ENCODE measurements at regions not wholly inside any gene's neighbourhood (a gene's known extent, or its start where the extent isn't known, plus 50 kb on each side); places are given as distances from the start of the nearest gene placed in this dataset.

DNA sequence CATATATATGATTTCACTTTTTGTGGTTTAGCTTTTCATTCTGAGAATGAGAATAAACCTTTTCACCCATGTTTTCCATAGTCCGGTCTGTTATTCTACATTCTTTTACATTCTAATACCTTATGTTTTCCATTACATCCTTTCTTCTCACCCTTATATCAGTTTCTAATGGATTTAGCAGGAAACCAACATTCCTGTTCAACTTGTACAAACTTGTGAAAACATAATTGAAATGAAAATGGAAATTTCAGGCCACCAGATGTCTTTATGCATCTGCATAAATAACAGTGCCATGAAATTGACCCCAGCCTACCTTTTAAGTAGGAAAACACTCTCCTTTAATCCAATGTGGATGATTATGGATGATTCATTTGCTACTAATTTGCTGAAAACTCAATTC, 494.8 kb upstream of the ZFP42 start:
- Histone ChIP-seq H4K8ac (ENCODE audit: extremely low read depth, insufficient read depth, low read length) (no peak overlapping the region), H3K27me3 (replicated peaks in 1 of 4; ENCODE audit: control insufficient read depth in 3 of 4, extremely low read depth in 1 of 4, insufficient read depth in 3 of 4, low read length in 3 of 4) (no peaks in the 10 kb centered on the region), H3K79me2 (ENCODE audit: control insufficient read depth in 1 of 2, insufficient read depth in 2 of 2, low read length in 2 of 2) (no peaks in the 10 kb centered on the region), H4K5ac (ENCODE audit: insufficient read length, low read depth, low read length) (no peak overlapping the region), H3K4me2 (ENCODE audit: insufficient read depth in 1 of 2, low read depth in 2 of 2, low read length in 2 of 2) (no peak overlapping the region), H3K27ac (ENCODE audit: low read depth, low read length) (no peak overlapping the region), H3K23ac (ENCODE audit: insufficient read length) (no peak overlapping the region), H2BK12ac (ENCODE audit: low read depth, low read length) (no peak overlapping the region), H3K79me1 (ENCODE audit: low read depth, low read length) (no peaks in the 10 kb centered on the region), H3K14ac (ENCODE audit: insufficient read length) (no peak overlapping the region), H3K56ac (replicated peaks; ENCODE audit: insufficient read length, low read depth, low read length) (no peak overlapping the region), H2BK120ac (replicated peaks; ENCODE audit: low read depth, low read length) (no peak overlapping the region), H3K4me3 (ENCODE audit: extremely low read depth in 1 of 4, insufficient read depth in 2 of 4, low read depth in 3 of 4, low read length in 4 of 4) (no peak overlapping the region), H2BK15ac (ENCODE audit: low read length) (no peak overlapping the region), H3K23me2 (ENCODE audit: low read depth, low read length) (no peaks in the 10 kb centered on the region), H2AK5ac (ENCODE audit: low read depth, low read length) (no peak overlapping the region), H4K91ac (replicated peaks; ENCODE audit: insufficient read length, low read length) (no peak overlapping the region), H3K9ac (replicated peaks in 1 of 4; ENCODE audit: extremely low read depth in 1 of 4, low read depth in 3 of 4, low read length in 3 of 4) (no peak overlapping the region), H3K4me1 (replicated peaks in 1 of 4; ENCODE audit: control insufficient read depth in 3 of 4, insufficient read depth in 4 of 4, low read length in 3 of 4) (no peaks in the 10 kb centered on the region), H3K4ac (replicated peaks; ENCODE audit: insufficient read length, low read depth, low read length) (no peak overlapping the region), H3K9me3 (ENCODE audit: insufficient read depth in 2 of 2, low read depth in 1 of 2, low read length in 1 of 2) (peaks cover 0 to 7% of the 10 kb centered on the region in 2 experiments; a peak in 1 of 4 replicates), H3K18ac (ENCODE audit: extremely low read depth, low read length) (no peak overlapping the region), H3K36me3 (ENCODE audit: control insufficient read depth in 2 of 4, insufficient read depth in 4 of 4, low read length in 3 of 4) (no peaks in the 10 kb centered on the region), H2BK20ac (ENCODE audit: low read length) (no peak overlapping the region), H2BK5ac (ENCODE audit: low read depth, low read length) (no peak overlapping the region), H4K20me1 (replicated peaks in 1 of 2; ENCODE audit: control insufficient read depth in 1 of 2, insufficient read depth in 2 of 2, low read length in 2 of 2) (no peaks in the 10 kb centered on the region), H2AFZ (ENCODE audit: low read length) (no peak overlapping the region)
- POLR2A ChIA-PET (ENCODE audit: partially characterized antibody), result no interaction called here
- TF ChIP-seq, protein P1, sequence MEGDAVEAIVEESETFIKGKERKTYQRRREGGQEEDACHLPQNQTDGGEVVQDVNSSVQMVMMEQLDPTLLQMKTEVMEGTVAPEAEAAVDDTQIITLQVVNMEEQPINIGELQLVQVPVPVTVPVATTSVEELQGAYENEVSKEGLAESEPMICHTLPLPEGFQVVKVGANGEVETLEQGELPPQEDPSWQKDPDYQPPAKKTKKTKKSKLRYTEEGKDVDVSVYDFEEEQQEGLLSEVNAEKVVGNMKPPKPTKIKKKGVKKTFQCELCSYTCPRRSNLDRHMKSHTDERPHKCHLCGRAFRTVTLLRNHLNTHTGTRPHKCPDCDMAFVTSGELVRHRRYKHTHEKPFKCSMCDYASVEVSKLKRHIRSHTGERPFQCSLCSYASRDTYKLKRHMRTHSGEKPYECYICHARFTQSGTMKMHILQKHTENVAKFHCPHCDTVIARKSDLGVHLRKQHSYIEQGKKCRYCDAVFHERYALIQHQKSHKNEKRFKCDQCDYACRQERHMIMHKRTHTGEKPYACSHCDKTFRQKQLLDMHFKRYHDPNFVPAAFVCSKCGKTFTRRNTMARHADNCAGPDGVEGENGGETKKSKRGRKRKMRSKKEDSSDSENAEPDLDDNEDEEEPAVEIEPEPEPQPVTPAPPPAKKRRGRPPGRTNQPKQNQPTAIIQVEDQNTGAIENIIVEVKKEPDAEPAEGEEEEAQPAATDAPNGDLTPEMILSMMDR (IDR thresholded peaks at IDR 0.05; ENCODE audit: control extremely low read depth in 1 of 3, insufficient read depth in 1 of 3, low read depth in 1 of 3, low read length in 3 of 3), result no peak
- TF ChIP-seq MAFK (IDR thresholded peaks at IDR 0.05; ENCODE audit: low read depth, low read length) (no peak), CTBP2 (IDR thresholded peaks at IDR 0.05; ENCODE audit: borderline replicate concordance, insufficient read depth, insufficient read length, low read length) (no peak), TBP (IDR thresholded peaks at IDR 0.05; ENCODE audit: low read depth, low read length) (no peak), RAD21 (IDR thresholded peaks at IDR 0.05 in 1 of 2, conservative IDR thresholded peaks at IDR 0.05 in 1 of 2; ENCODE audit: low read depth in 2 of 2, low read length in 2 of 2) (no peak), SUZ12 (IDR thresholded peaks at IDR 0.05; ENCODE audit: low read length) (no peak), POU5F1 (IDR thresholded peaks at IDR 0.05; ENCODE audit: low read depth, low read length) (no peak), SRF (IDR thresholded peaks at IDR 0.05; ENCODE audit: low read depth, low read length) (no peak), BCL11A (IDR thresholded peaks at IDR 0.05; ENCODE audit: low read depth in 2 of 2, low read length in 2 of 2) (no peak), SIX5 (IDR thresholded peaks at IDR 0.05; ENCODE audit: low read depth, low read length) (no peak), SP1 (IDR thresholded peaks at IDR 0.05; ENCODE audit: low read depth, low read length) (no peak)
- CTCF ChIA-PET (ENCODE audit: partially characterized antibody), result no interaction called here
- DNase-seq (ENCODE audit: low read depth in 1 of 2, low spot score in 2 of 2) (no peak), FAIRE-seq (no peak)
- WGBS, 2 experiments (ENCODE audit: extremely low coverage in 1 of 2, insufficient coverage in 1 of 2, insufficient read length in 1 of 2, insufficient replicate concordance in 2 of 2, low coverage in 1 of 2, low lambda C conversion rate in 2 of 2, missing lambda C conversion rate in 1 of 2), result 94% methylated on average over 1 of the region's 1 CpG; no CpG with 5 or more reads in 1 of the 2 experiments

Data from H1 (cell line).